ENCODE measurements at regions not wholly inside any gene's neighbourhood (a gene's known extent, or its start where the extent isn't known, plus 50 kb on each side); places are given as distances from the start of the nearest gene placed in this dataset.

GRCh38 chr13:69423844-69424243 lies 683.8 kb upstream of the ATXN8OS start:
- ATAC-seq (replicated peaks), result no peak
- peaks cover 30% of the 10 kb centered on the region for H3K9me3 Mint-ChIP-seq
- H3K27ac Mint-ChIP-seq, result no peak overlapping the region
- no peaks in the 10 kb centered on the region for H3K36me3 Mint-ChIP-seq (ENCODE audit: low read depth)
- no peak overlapping the region for H3K4me3 Mint-ChIP-seq
- H3K27me3 Mint-ChIP-seq, result no peaks in the 10 kb centered on the region
- no peaks in the 10 kb centered on the region for H3K4me1 Mint-ChIP-seq

GRCh38 chr13:69418319-69418718 lies 689.3 kb upstream of the ATXN8OS start:
- no peaks in the 10 kb centered on the region for H3K36me3 Mint-ChIP-seq (ENCODE audit: low read depth)
- peaks cover 16% of the 10 kb centered on the region for H3K9me3 Mint-ChIP-seq
- no peaks in the 10 kb centered on the region for H3K4me1 Mint-ChIP-seq
- no peak overlapping the region for H3K27ac Mint-ChIP-seq
- H3K27me3 Mint-ChIP-seq, result no peaks in the 10 kb centered on the region
- H3K4me3 Mint-ChIP-seq, result no peak overlapping the region
- ATAC-seq (replicated peaks), result no peak

GRCh38 chr13:69410761-69411160 lies 696.9 kb upstream of the ATXN8OS start:
- H3K4me3 Mint-ChIP-seq, result no peak overlapping the region
- peaks cover 14% of the 10 kb centered on the region for H3K9me3 Mint-ChIP-seq
- H3K4me1 Mint-ChIP-seq, result no peaks in the 10 kb centered on the region
- ATAC-seq (replicated peaks), result no peak
- no peaks in the 10 kb centered on the region for H3K27me3 Mint-ChIP-seq
- no peak overlapping the region for H3K27ac Mint-ChIP-seq
- H3K36me3 Mint-ChIP-seq (ENCODE audit: low read depth), result no peaks in the 10 kb centered on the region

GRCh38 chr13:69391756-69392155 lies 715.9 kb upstream of the ATXN8OS start:
- no peak for ATAC-seq (replicated peaks)
- Mint-ChIP-seq H3K27me3 (no peaks in the 10 kb centered on the region), H3K27ac (no peak overlapping the region), H3K4me1 (no peaks in the 10 kb centered on the region), H3K9me3 (peaks cover 18% of the 10 kb centered on the region), H3K4me3 (no peak overlapping the region), H3K36me3 (ENCODE audit: low read depth) (no peaks in the 10 kb centered on the region)

GRCh38 chr13:69389899-69390298 lies 717.7 kb upstream of the ATXN8OS start:
- no peaks in the 10 kb centered on the region for H3K27me3 Mint-ChIP-seq
- no peaks in the 10 kb centered on the region for H3K4me1 Mint-ChIP-seq
- H3K9me3 Mint-ChIP-seq, result peaks cover 18% of the 10 kb centered on the region
- H3K36me3 Mint-ChIP-seq (ENCODE audit: low read depth), result no peaks in the 10 kb centered on the region
- H3K4me3 Mint-ChIP-seq, result no peak overlapping the region
- no peak overlapping the region for H3K27ac Mint-ChIP-seq
- no peak for ATAC-seq (replicated peaks)

GRCh38 chr13:69373747-69374425 lies 733.7 kb upstream of the ATXN8OS start:
- no peak for ATAC-seq (replicated peaks)
- no peaks in the 10 kb centered on the region for H3K27me3 Mint-ChIP-seq
- H3K4me1 Mint-ChIP-seq, result no peaks in the 10 kb centered on the region
- H3K4me3 Mint-ChIP-seq, result no peak overlapping the region
- peaks cover 6% of the 10 kb centered on the region for H3K9me3 Mint-ChIP-seq
- H3K36me3 Mint-ChIP-seq (ENCODE audit: low read depth), result no peaks in the 10 kb centered on the region
- no peak overlapping the region for H3K27ac Mint-ChIP-seq

GRCh38 chr13:69363360-69363759 lies 744.3 kb upstream of the ATXN8OS start:
- no peak for ATAC-seq (replicated peaks)
- H3K27me3 Mint-ChIP-seq, result no peaks in the 10 kb centered on the region
- no peaks in the 10 kb centered on the region for H3K4me1 Mint-ChIP-seq
- no peak overlapping the region for H3K27ac Mint-ChIP-seq
- no peaks in the 10 kb centered on the region for H3K36me3 Mint-ChIP-seq (ENCODE audit: low read depth)
- no peak overlapping the region for H3K4me3 Mint-ChIP-seq
- H3K9me3 Mint-ChIP-seq, result peaks cover 6% of the 10 kb centered on the region

- Mint-ChIP-seq H3K27ac (no peak overlapping the region), H3K4me3 (no peak overlapping the region), H3K27me3 (no peaks in the 10 kb centered on the region), H3K36me3 (ENCODE audit: low read depth) (no peaks in the 10 kb centered on the region), H3K4me1 (no peaks in the 10 kb centered on the region), H3K9me3 (peaks cover 9% of the 10 kb centered on the region)
- ATAC-seq (replicated peaks), result no peak
Observed at GRCh38 chr13:69331245-69331644, 776.4 kb upstream of the ATXN8OS start.

GRCh38 chr13:69324090-69324886 lies 783.3 kb upstream of the ATXN8OS start:
- Mint-ChIP-seq H3K9me3 (peaks cover 4% of the 10 kb centered on the region), H3K27me3 (no peaks in the 10 kb centered on the region), H3K27ac (no peak overlapping the region), H3K4me1 (no peaks in the 10 kb centered on the region), H3K4me3 (no peak overlapping the region), H3K36me3 (ENCODE audit: low read depth) (no peaks in the 10 kb centered on the region)
- ATAC-seq (replicated peaks), result no peak

- Mint-ChIP-seq H3K4me3 (no peak overlapping the region), H3K27ac (no peak overlapping the region), H3K27me3 (no peaks in the 10 kb centered on the region), H3K36me3 (ENCODE audit: low read depth) (no peaks in the 10 kb centered on the region), H3K9me3 (peaks cover 8% of the 10 kb centered on the region), H3K4me1 (no peaks in the 10 kb centered on the region)
- ATAC-seq (replicated peaks), result no peak
Observed at GRCh38 chr13:69319656-69320055, 788.0 kb upstream of the ATXN8OS start.

GRCh38 chr13:69315039-69315438 lies 792.6 kb upstream of the ATXN8OS start:
- Mint-ChIP-seq H3K4me1 (no peaks in the 10 kb centered on the region), H3K27me3 (no peaks in the 10 kb centered on the region), H3K4me3 (no peak overlapping the region), H3K36me3 (ENCODE audit: low read depth) (no peaks in the 10 kb centered on the region), H3K9me3 (peaks cover 15% of the 10 kb centered on the region), H3K27ac (no peak overlapping the region)
- no peak for ATAC-seq (replicated peaks)

GRCh38 chr13:69306766-69307165 lies 800.9 kb upstream of the ATXN8OS start:
- Mint-ChIP-seq H3K27me3 (no peaks in the 10 kb centered on the region), H3K4me3 (no peak overlapping the region), H3K4me1 (no peaks in the 10 kb centered on the region), H3K9me3 (peaks cover 10% of the 10 kb centered on the region), H3K27ac (no peak overlapping the region), H3K36me3 (ENCODE audit: low read depth) (no peaks in the 10 kb centered on the region)
- ATAC-seq (replicated peaks), result no peak

- no peaks in the 10 kb centered on the region for H3K4me1 Mint-ChIP-seq
- no peaks in the 10 kb centered on the region for H3K27me3 Mint-ChIP-seq
- no peak overlapping the region for H3K4me3 Mint-ChIP-seq
- no peaks in the 10 kb centered on the region for H3K36me3 Mint-ChIP-seq (ENCODE audit: low read depth)
- H3K9me3 Mint-ChIP-seq, result peaks cover 26% of the 10 kb centered on the region
- H3K27ac Mint-ChIP-seq, result no peak overlapping the region
- ATAC-seq (replicated peaks), result no peak
Observed at GRCh38 chr13:69300131-69300530, 807.5 kb upstream of the ATXN8OS start.

GRCh38 chr13:69296130-69296529 lies 811.5 kb upstream of the ATXN8OS start:
- no peaks in the 10 kb centered on the region for H3K36me3 Mint-ChIP-seq (ENCODE audit: low read depth)
- H3K4me1 Mint-ChIP-seq, result no peaks in the 10 kb centered on the region
- no peak overlapping the region for H3K27ac Mint-ChIP-seq
- no peak for ATAC-seq (replicated peaks)
- no peak overlapping the region for H3K4me3 Mint-ChIP-seq
- peaks cover 20% of the 10 kb centered on the region for H3K9me3 Mint-ChIP-seq
- no peaks in the 10 kb centered on the region for H3K27me3 Mint-ChIP-seq

- no peaks in the 10 kb centered on the region for H3K27me3 Mint-ChIP-seq
- peaks cover 6% of the 10 kb centered on the region for H3K9me3 Mint-ChIP-seq
- ATAC-seq (replicated peaks), result no peak
- no peaks in the 10 kb centered on the region for H3K36me3 Mint-ChIP-seq (ENCODE audit: low read depth)
- no peaks in the 10 kb centered on the region for H3K4me1 Mint-ChIP-seq
- H3K4me3 Mint-ChIP-seq, result no peak overlapping the region
- H3K27ac Mint-ChIP-seq, result no peak overlapping the region
Observed at GRCh38 chr13:69292789-69293425, 814.7 kb upstream of the ATXN8OS start.

Data from activated T-helper 17 cell treated with anti-CD3 and anti-CD28 coated beads, Interleukin-2, amount 50 U/mL, for 72 hours (primary cell).